ENCODE measurements at regions not wholly inside any gene's neighbourhood (a gene's known extent, or its start where the extent isn't known, plus 50 kb on each side); places are given as distances from the start of the nearest gene placed in this dataset.
"Not testable (repeated sequence)": the region's sequence is repeated elsewhere in the genome, so short reads cannot be mapped to it uniquely, and the experiment has no call there.

DNA sequence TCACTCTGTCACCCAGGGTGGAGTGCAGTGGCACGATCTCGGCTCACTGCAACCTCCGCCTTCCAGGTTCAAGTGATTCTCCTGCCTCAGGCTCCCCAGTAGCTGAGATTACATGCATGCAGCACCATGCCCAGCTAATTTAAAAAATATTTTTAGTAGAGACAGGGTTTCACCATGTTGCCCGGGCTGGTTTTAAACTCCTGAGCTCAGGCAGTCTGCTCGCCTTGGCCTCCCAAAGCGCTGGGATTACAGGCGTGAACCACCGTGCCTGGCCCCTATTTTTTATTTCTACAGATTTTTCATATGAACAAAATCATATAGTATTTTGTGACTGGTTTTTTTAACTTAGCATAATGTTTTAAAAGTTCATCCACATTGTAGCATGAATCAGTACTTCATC, 310.6 kb downstream of the RPS24 start:
- not testable (repeated sequence) for H3K4me3 Mint-ChIP-seq; H3K4me1 Mint-ChIP-seq; DNase-seq; H3K9me3 Mint-ChIP-seq; H3K27me3 Mint-ChIP-seq; H3K27ac Mint-ChIP-seq; H3K36me3 Mint-ChIP-seq (ENCODE audit: low read depth); ATAC-seq

DNA sequence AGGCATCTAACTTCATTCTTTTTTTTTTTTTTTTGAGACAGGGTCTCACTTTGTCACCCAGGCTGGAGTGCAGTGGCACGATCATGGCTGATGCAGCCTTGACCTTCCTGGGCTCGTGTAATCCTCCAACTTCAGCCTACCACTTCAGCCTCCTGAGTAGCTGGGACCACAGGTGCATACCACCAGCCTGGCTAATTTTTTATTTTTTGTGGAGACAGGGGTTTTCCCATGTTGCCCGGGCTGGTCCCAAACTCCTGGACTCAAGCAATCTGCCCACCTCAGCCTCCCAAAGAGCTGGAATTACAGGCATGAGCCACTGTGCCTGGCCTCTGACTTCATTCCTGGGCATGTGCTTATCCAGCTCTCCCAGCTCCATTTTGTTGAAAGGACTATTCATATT, 311.9 kb downstream of the RPS24 start:
- H3K27me3 Mint-ChIP-seq; H3K36me3 Mint-ChIP-seq (ENCODE audit: low read depth); H3K27ac Mint-ChIP-seq; H3K9me3 Mint-ChIP-seq; ATAC-seq; DNase-seq; H3K4me1 Mint-ChIP-seq; H3K4me3 Mint-ChIP-seq: not testable (repeated sequence)

- DNase-seq = no peak
- Mint-ChIP-seq H3K27me3 (peaks cover 6% of the 10 kb centered on the region), H3K9me3 (no peaks in the 10 kb centered on the region), H3K4me3 (no peak overlapping the region), H3K36me3 (ENCODE audit: low read depth) (no peaks in the 10 kb centered on the region), H3K27ac (no peak overlapping the region), H3K4me1 (no peaks in the 10 kb centered on the region)
- ATAC-seq = no peak
Observed at GRCh38 chr10:78346721-78347120, 313.1 kb downstream of the RPS24 start.

DNA sequence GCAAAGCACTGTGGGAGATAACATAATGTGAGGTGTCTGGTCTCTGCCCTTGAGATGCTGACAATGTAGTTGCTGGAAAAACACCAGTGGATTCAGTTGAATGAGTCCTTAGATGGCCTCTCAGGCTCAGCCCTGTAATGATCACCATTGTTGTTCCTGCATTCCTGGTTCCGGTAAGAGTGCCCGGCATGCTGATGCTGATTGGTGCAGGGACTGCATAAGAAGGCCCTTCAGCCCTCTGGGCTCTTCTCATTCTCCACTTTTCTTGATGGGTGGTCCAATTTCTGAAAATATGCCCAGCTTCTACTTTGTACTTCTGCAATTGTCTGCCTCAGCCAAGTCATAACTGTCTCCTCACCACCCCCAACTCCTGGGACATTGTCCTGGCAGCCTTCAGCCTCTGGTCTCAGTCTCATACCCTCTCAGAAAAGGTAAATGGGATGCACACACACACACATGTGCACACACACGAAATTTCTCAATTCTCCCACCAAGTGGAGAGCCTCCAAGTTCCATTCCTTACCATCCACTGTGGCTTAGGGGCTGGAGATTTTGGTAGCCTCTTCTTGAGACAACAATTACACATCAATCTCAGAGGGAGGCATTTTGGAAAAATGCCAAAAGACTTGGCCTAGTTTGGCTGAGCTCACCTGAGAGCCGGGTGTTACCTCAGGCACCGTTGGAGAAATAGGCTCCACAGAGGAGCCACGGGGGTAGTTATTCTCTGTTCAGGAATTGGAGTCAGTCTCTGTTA, 314.9 kb downstream of the RPS24 start:
- no peak overlapping the region for H3K4me3 Mint-ChIP-seq
- no peak for ATAC-seq

DNA sequence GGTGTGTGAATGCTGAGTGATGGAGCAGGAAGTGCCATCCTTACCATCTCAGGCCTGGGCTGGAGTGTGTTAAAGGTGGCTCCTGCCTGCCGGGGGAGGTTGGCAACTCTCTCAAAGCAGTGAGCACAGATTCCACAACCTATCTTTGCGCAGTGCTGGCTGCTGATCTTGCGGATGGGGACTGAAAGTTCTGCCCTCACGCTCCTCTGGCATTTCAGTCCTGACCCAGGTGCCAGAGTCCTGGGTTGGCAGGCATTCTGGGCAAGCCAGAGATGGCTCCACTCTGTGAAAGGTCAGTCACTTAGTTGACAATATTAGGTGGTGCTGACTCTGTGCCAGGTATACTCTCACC, 315.5 kb downstream of the RPS24 start:
- H3K36me3 Mint-ChIP-seq (ENCODE audit: low read depth) = no peaks in the 10 kb centered on the region
- DNase-seq (no peak), ATAC-seq (no peak)
- H3K9me3 Mint-ChIP-seq = no peaks in the 10 kb centered on the region
- H3K4me1 Mint-ChIP-seq = no peaks in the 10 kb centered on the region
- no peak overlapping the region for H3K4me3 Mint-ChIP-seq
- H3K27me3 Mint-ChIP-seq = peaks cover 6% of the 10 kb centered on the region
- no peak overlapping the region for H3K27ac Mint-ChIP-seq

More for the DNA sequence above, 314.9 kb downstream of the RPS24 start:
- no peaks in the 10 kb centered on the region for H3K36me3 Mint-ChIP-seq (ENCODE audit: low read depth)
- no peaks in the 10 kb centered on the region for H3K9me3 Mint-ChIP-seq
- no peaks in the 10 kb centered on the region for H3K4me1 Mint-ChIP-seq
- no peak overlapping the region for H3K27ac Mint-ChIP-seq
- DNase-seq = no peak
- H3K27me3 Mint-ChIP-seq = peaks cover 6% of the 10 kb centered on the region

- Mint-ChIP-seq H3K4me3 (no peak overlapping the region), H3K9me3 (no peaks in the 10 kb centered on the region), H3K36me3 (ENCODE audit: low read depth) (no peaks in the 10 kb centered on the region), H3K4me1 (no peaks in the 10 kb centered on the region), H3K27me3 (peaks cover 6% of the 10 kb centered on the region), H3K27ac (no peak overlapping the region)
- DNase-seq (no peak), ATAC-seq (no peak)
Observed at GRCh38 chr10:78349911-78350663, 316.4 kb downstream of the RPS24 start.

DNA sequence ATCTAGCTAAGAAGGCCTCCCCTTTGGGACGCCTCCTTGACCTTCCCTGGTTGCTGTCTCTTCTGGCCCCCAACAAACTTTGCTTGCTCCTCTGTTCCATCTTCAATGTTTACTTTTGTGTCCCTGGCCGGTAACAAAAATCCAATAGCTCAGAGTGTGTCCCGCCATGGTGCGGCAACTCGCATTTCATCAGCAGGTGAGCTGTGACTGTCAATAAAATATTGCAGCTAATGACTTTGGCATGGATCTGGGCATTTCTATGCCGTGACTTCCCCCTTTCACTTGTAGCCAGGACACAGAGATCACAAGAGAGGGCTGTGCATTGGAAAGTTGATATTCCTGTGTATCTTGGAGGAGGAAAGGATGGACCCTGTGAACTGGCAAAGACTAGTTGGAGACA, 317.6 kb downstream of the RPS24 start:
- H3K9me3 Mint-ChIP-seq = no peaks in the 10 kb centered on the region
- no peaks in the 10 kb centered on the region for H3K36me3 Mint-ChIP-seq (ENCODE audit: low read depth)
- DNase-seq = no peak
- no peak overlapping the region for H3K4me3 Mint-ChIP-seq
- no peaks in the 10 kb centered on the region for H3K4me1 Mint-ChIP-seq
- no peak overlapping the region for H3K27ac Mint-ChIP-seq
- peaks cover 4% of the 10 kb centered on the region for H3K27me3 Mint-ChIP-seq
- ATAC-seq = no peak

GRCh38 chr10:78351809-78352208, 318.1 kb downstream of the RPS24 start:
- Mint-ChIP-seq H3K4me1 (no peaks in the 10 kb centered on the region), H3K4me3 (no peak overlapping the region), H3K36me3 (ENCODE audit: low read depth) (no peaks in the 10 kb centered on the region), H3K9me3 (no peaks in the 10 kb centered on the region), H3K27ac (no peak overlapping the region), H3K27me3 (peaks cover 3% of the 10 kb centered on the region)
- DNase-seq = no peak
- ATAC-seq = no peak

GRCh38 chr10:78353636-78354035, 320.0 kb downstream of the RPS24 start:
- no peaks in the 10 kb centered on the region for H3K4me1 Mint-ChIP-seq
- H3K27me3 Mint-ChIP-seq = no peaks in the 10 kb centered on the region
- H3K27ac Mint-ChIP-seq = no peak overlapping the region
- H3K9me3 Mint-ChIP-seq = no peaks in the 10 kb centered on the region
- DNase-seq (no peak), ATAC-seq (no peak)
- H3K36me3 Mint-ChIP-seq (ENCODE audit: low read depth) = no peaks in the 10 kb centered on the region
- no peak overlapping the region for H3K4me3 Mint-ChIP-seq

GRCh38 chr10:78354101-78354500, 320.4 kb downstream of the RPS24 start:
- H3K4me3 Mint-ChIP-seq = no peak overlapping the region
- no peak for DNase-seq
- no peaks in the 10 kb centered on the region for H3K36me3 Mint-ChIP-seq (ENCODE audit: low read depth)
- no peaks in the 10 kb centered on the region for H3K4me1 Mint-ChIP-seq
- no peak overlapping the region for H3K27ac Mint-ChIP-seq
- ATAC-seq = no peak
- no peaks in the 10 kb centered on the region for H3K9me3 Mint-ChIP-seq
- no peaks in the 10 kb centered on the region for H3K27me3 Mint-ChIP-seq

DNA sequence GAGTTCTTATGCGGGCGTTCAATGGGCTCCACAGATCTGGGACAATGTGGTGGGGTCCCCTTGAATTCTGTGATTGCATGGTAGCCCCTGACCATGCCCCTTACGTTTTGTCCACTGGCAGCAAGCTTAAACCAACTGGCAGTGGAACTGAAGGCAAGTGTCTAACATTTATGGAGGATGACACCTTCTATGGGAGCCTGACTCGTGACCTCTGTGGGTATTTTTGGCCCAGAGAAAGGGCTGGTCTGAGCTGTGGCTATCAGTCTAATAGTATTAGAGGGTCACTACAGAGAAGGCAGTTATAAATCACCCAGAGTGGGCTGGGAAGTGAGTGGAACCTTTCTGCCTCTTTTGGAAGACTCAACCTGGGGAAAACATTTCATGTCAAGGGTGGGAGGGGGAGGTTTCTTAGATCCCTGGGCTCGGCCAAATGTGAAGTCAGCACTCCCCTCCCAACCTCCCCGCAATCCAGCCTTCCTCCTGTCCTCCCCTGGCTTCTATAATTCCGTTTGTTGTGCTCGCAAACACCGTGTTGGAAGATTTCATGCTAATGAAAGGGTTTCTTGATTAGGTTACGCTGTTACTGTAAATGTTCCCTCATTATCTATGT, 322.7 kb downstream of the RPS24 start:
- no peaks in the 10 kb centered on the region for H3K9me3 Mint-ChIP-seq
- DNase-seq (no peak), ATAC-seq (no peak)
- H3K36me3 Mint-ChIP-seq (ENCODE audit: low read depth) = no peaks in the 10 kb centered on the region
- H3K27me3 Mint-ChIP-seq = no peaks in the 10 kb centered on the region
- no peak overlapping the region for H3K27ac Mint-ChIP-seq
- no peaks in the 10 kb centered on the region for H3K4me1 Mint-ChIP-seq
- no peak overlapping the region for H3K4me3 Mint-ChIP-seq

GRCh38 chr10:78357141-78358063, 323.7 kb downstream of the RPS24 start:
- no peak for DNase-seq
- Mint-ChIP-seq H3K9me3 (no peaks in the 10 kb centered on the region), H3K4me1 (peaks cover 8% of the 10 kb centered on the region), H3K36me3 (ENCODE audit: low read depth) (no peaks in the 10 kb centered on the region), H3K27me3 (no peaks in the 10 kb centered on the region), H3K27ac (no peak overlapping the region), H3K4me3 (no peak overlapping the region)
- ATAC-seq = no peak

DNA sequence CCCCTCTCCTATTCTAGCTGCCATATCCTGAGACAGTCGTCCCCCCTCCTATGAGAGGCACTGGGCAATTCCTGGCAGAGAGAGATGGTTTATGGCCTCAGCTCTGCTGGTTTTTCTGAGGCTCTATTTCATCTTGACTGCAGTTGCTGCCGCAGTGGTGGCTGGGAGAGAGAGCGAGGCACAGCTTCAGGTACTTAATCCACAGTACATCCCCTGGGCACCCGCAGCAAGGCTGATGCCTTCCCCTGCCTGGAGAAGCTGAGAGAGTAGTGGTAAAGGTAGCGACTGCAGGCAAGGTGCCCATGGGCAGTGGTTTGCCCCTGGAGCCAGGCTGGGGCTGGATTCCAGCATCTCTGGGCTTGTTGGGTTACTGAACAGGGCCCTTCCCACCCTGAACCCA, 324.7 kb downstream of the RPS24 start:
- ATAC-seq (no peak), DNase-seq (no peak)
- Mint-ChIP-seq H3K9me3 (no peaks in the 10 kb centered on the region), H3K4me3 (no peak overlapping the region), H3K4me1 (peaks cover 11% of the 10 kb centered on the region), H3K27ac (no peak overlapping the region), H3K36me3 (ENCODE audit: low read depth) (no peaks in the 10 kb centered on the region), H3K27me3 (no peaks in the 10 kb centered on the region)

DNA sequence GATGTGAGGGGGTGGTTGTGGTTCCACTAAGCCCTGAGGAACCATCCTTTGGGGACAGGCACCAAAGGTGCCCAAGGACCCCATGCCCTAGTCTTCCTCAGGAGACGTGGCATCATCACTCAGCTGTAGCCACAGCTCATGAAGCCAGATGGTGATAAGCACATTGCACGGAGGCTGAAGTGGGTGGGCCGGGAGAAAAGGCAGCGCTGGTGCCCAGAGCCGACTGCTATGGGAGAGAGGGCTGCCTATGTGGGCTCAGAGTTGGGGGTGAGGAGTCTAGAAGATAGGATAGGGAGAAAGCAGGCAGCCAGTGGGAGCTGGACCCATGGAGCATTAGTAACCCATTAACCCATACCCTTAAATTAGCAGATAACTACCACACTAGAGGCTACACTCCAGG, 325.3 kb downstream of the RPS24 start:
- no peaks in the 10 kb centered on the region for H3K36me3 Mint-ChIP-seq (ENCODE audit: low read depth)
- H3K4me3 Mint-ChIP-seq = no peak overlapping the region
- peak; percentile 34 for ATAC-seq
- no peaks in the 10 kb centered on the region for H3K27me3 Mint-ChIP-seq
- H3K4me1 Mint-ChIP-seq = peaks cover 11% of the 10 kb centered on the region
- DNase-seq = no peak
- no peaks in the 10 kb centered on the region for H3K9me3 Mint-ChIP-seq
- H3K27ac Mint-ChIP-seq = no peak overlapping the region

All from activated naive CD8-positive, alpha-beta T cell treated with anti-CD3 and anti-CD28 coated beads, Interleukin-2, amount 50 U/mL, for 24 hours (primary cell).